Mesenchymal stem cell (in vitro differentiated cells and primary cell): ENCODE measurements at regions not wholly inside any gene's neighbourhood (a gene's known extent, or its start where the extent isn't known, plus 50 kb on each side); places are given as distances from the start of the nearest gene placed in this dataset.

ENCODE experiments used
- DNase-seq: peaks from one replicate; pipeline ENCODE4 v3.0.0-alpha.2; 2013
- H2AFZ ChIP-seq: one replicate; pipeline ENCODE4 v1.6.1; 2013; ENCODE audit warnings: low read depth, mild to moderate bottlenecking, control low read depth, inconsistent platforms, low read length, moderate library complexity
- H2AK5ac ChIP-seq: 2 replicates; pipeline ENCODE4 v1.6.1; 2013; ENCODE audit warnings: low read length, moderate library complexity, mild to moderate bottlenecking, inconsistent platforms; ENCODE audit not compliant: severe bottlenecking
- H2BK120ac ChIP-seq: one replicate; pipeline ENCODE4 v1.6.1; 2013; ENCODE audit warnings: low read depth, mild to moderate bottlenecking, inconsistent platforms, low read length, moderate library complexity
- H2BK12ac ChIP-seq, 2 experiments: one replicate each; pipeline ENCODE4 v1.6.1; 2013; ENCODE audit warnings: inconsistent platforms in 2 of 2, low read length in 2 of 2, mild to moderate bottlenecking in 2 of 2, moderate library complexity in 2 of 2, control low read depth in 1 of 2
- H2BK15ac ChIP-seq: one replicate; pipeline ENCODE4 v1.6.1; 2013; ENCODE audit warnings: mild to moderate bottlenecking, low read depth, inconsistent platforms; ENCODE audit not compliant: poor library complexity, severe bottlenecking
- H2BK5ac ChIP-seq: 2 replicates; pipeline ENCODE4 v1.6.1; 2013; ENCODE audit warnings: low read depth, mild to moderate bottlenecking, low read length, control low read depth, inconsistent platforms; ENCODE audit not compliant: poor library complexity, severe bottlenecking
- H3K14ac ChIP-seq, 2 experiments: one replicate each; pipeline ENCODE4 v1.6.1; 2013; ENCODE audit warnings: inconsistent platforms in 2 of 2, low read length in 2 of 2, control low read depth in 1 of 2, mild to moderate bottlenecking in 1 of 2, moderate library complexity in 1 of 2
- H3K18ac ChIP-seq, 2 experiments: one replicate each; pipeline ENCODE4 v1.6.1; 2013; ENCODE audit warnings: inconsistent platforms in 2 of 2, low read length in 2 of 2, control low read depth in 1 of 2, low read depth in 1 of 2, mild to moderate bottlenecking in 1 of 2
- H3K23ac ChIP-seq, 2 experiments: one replicate each; pipeline ENCODE4 v1.6.1; 2013; ENCODE audit warnings: inconsistent platforms in 2 of 2, low read length in 2 of 2, mild to moderate bottlenecking in 2 of 2, moderate library complexity in 2 of 2, control low read depth in 1 of 2
- H3K27ac ChIP-seq: 2 replicates; pipeline ENCODE4 v1.5.1; 2013; ENCODE audit warnings: mild to moderate bottlenecking, moderate library complexity, low read length, control low read depth, inconsistent platforms; ENCODE audit not compliant: poor library complexity, severe bottlenecking
- H3K27me3 ChIP-seq, 2 experiments: 2 replicates each; pipeline versions ENCODE4 v1.6.1 to v1.7.0; 2013; ENCODE audit warnings: low read length in 2 of 2, mild to moderate bottlenecking in 2 of 2, moderate library complexity in 2 of 2, control low read depth in 1 of 2, inconsistent platforms in 1 of 2; ENCODE audit not compliant: control insufficient read depth in 1 of 2, insufficient read depth in 1 of 2
- H3K36me3 ChIP-seq, 2 experiments: 2 replicates each; pipeline versions ENCODE4 v1.6.1 to v1.7.0; 2013; ENCODE audit warnings: low read length in 2 of 2, control low read depth in 1 of 2, inconsistent platforms in 1 of 2, low read depth in 1 of 2, mild to moderate bottlenecking in 1 of 2; ENCODE audit not compliant: insufficient read depth in 2 of 2, control insufficient read depth in 1 of 2
- H3K4ac ChIP-seq, 2 experiments: one replicate each; pipeline ENCODE4 v1.6.1; 2013; ENCODE audit warnings: inconsistent platforms in 2 of 2, low read length in 2 of 2, mild to moderate bottlenecking in 2 of 2, moderate library complexity in 2 of 2, control low read depth in 1 of 2, low read depth in 1 of 2
- H3K4me1 ChIP-seq: 2 replicates; pipeline ENCODE4 v1.6.1; 2013; ENCODE audit warnings: low read depth, low read length, control low read depth; ENCODE audit not compliant: control insufficient read depth, insufficient read depth
- H3K4me2 ChIP-seq: 2 replicates; pipeline ENCODE4 v1.6.1; 2013; ENCODE audit warnings: low read length, mild to moderate bottlenecking, inconsistent platforms; ENCODE audit not compliant: poor library complexity, severe bottlenecking
- H3K4me3 ChIP-seq, 2 experiments: 2 replicates each; pipeline versions ENCODE4 v1.5.1 to v1.7.0; 2013; ENCODE audit warnings: low read length in 2 of 2, mild to moderate bottlenecking in 2 of 2, control low read depth in 1 of 2, low read depth in 1 of 2; ENCODE audit not compliant: insufficient read depth in 1 of 2
- H3K79me1 ChIP-seq: replicated peaks from 2 replicates; pipeline ENCODE4 v1.6.1; 2013; ENCODE audit warnings: mild to moderate bottlenecking, control low read depth, low read length, inconsistent platforms; ENCODE audit not compliant: poor library complexity, severe bottlenecking
- H3K9ac ChIP-seq: 2 replicates; pipeline ENCODE4 v1.7.0; 2013; ENCODE audit warnings: mild to moderate bottlenecking, low read length, moderate library complexity
- H3K9me3 ChIP-seq: 2 replicates; pipeline ENCODE4 v1.7.0; 2013; ENCODE audit warnings: mild to moderate bottlenecking, low read length; ENCODE audit not compliant: control insufficient read depth
- H4K8ac ChIP-seq: one replicate; pipeline ENCODE4 v1.6.1; 2013; ENCODE audit warnings: inconsistent platforms, mild to moderate bottlenecking, low read length, moderate library complexity
- H4K91ac ChIP-seq: one replicate; pipeline ENCODE4 v1.6.1; 2013; ENCODE audit warnings: mild to moderate bottlenecking, low read length, inconsistent platforms
- WGBS: methylation state at CpG from one replicate; pipeline ENCODE4 v1.1.7; 2013; ENCODE audit warnings: mixed read lengths; 5-methylcytosine and 5-hydroxymethylcytosine counted together

DNA sequence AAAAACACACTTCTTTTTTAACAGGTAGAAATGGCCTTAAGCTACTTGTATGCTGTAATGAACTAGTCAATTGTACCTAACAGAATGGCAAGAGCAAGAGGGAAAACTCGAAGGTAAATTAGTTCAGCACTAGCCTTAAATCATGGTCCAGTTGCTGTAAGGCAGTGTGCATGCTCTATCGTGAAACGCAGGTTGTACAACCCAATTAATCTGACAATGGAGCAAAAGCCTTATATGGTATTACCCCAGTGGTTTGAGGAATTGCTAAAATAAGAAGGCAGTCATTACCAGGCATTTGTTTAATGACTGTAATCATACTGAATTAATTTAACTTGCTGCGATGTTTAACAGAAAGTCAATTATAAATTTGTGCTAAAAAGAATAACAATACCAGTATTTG is 69.3 kb upstream of the SOX4 start:
- Histone ChIP-seq H2BK5ac (no peak overlapping the region), H3K4ac (no peak overlapping the region), H3K27me3 (no peaks in the 10 kb centered on the region), H3K9me3 (no peaks in the 10 kb centered on the region), H2BK15ac (no peak overlapping the region), H3K4me3 (no peak overlapping the region), H3K4me1 (no peaks in the 10 kb centered on the region), H4K8ac (no peak overlapping the region), H2BK120ac (no peak overlapping the region), H2AFZ (no peak overlapping the region), H3K23ac (no peak overlapping the region), H4K91ac (no peak overlapping the region), H3K27ac (no peak overlapping the region), H2BK12ac (no peak overlapping the region), H3K18ac (no peak overlapping the region), H3K14ac (no peak overlapping the region), H3K4me2 (no peak overlapping the region), H2AK5ac (no peak overlapping the region), H3K36me3 (no peaks in the 10 kb centered on the region), H3K9ac (no peak overlapping the region), H3K79me1 (no peaks in the 10 kb centered on the region)
- WGBS = 85% methylated on average over 4 of the region's 4 CpGs
- no peak for DNase-seq

DNA sequence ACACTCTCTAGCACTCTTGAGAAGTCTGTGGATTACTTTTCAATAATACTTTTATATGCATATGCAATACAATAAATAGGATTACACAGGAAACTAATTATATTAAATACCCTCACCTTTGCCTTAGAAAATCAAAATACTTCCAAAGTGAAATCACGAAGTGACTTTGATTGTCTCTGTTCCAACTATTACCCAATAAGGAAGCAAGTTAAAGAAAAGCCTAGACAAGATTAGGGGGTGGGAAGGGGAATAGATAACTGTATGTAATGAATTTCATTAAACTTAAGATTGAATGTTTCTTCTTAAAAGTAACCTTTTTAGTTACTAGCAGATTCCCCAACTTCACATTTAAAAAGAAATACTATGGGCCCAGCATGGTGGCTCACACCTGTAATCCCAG is 66.6 kb upstream of the SOX4 start:
- H4K8ac ChIP-seq = no peak overlapping the region
- H2BK5ac ChIP-seq = no peak overlapping the region
- H2BK15ac ChIP-seq = no peak overlapping the region
- no peaks in the 10 kb centered on the region for H3K79me1 ChIP-seq
- no peak overlapping the region for H3K18ac ChIP-seq
- H3K14ac ChIP-seq = no peak overlapping the region
- no peak overlapping the region for H2AK5ac ChIP-seq
- no peak overlapping the region for H3K4me3 ChIP-seq
- H3K36me3 ChIP-seq = no peaks in the 10 kb centered on the region
- no peak overlapping the region for H2AFZ ChIP-seq
- no peak overlapping the region for H4K91ac ChIP-seq
- H3K27ac ChIP-seq = no peak overlapping the region
- H2BK120ac ChIP-seq = no peak overlapping the region
- WGBS = no CpG with 5 or more reads among the region's 1 CpG
- H2BK12ac ChIP-seq = no peak overlapping the region
- H3K9me3 ChIP-seq = no peaks in the 10 kb centered on the region
- no peak overlapping the region for H3K4me2 ChIP-seq
- no peak overlapping the region for H3K23ac ChIP-seq
- no peak for DNase-seq
- no peak overlapping the region for H3K4ac ChIP-seq
- H3K9ac ChIP-seq = no peak overlapping the region
- H3K4me1 ChIP-seq = no peaks in the 10 kb centered on the region
- no peaks in the 10 kb centered on the region for H3K27me3 ChIP-seq

DNA sequence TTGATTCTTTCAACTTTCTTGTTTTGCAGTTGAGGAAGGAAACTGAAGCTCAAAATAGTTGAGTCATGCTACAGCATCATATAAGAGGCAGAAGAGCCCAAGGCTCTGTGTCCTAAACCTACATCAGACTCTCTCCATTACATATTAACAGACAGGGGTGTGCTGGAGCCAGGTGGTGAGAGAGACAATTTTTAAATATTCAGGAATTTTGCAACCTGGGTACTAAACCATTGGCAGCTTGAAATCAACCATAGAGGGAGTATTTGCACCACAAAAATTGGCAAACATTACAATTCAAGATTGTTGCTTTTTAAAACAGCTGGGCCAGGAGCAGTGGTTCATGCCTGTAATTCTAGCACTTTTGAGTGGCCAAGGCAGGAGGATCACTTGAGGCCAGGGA is 65.8 kb upstream of the SOX4 start:
- Histone ChIP-seq H3K9me3 (no peaks in the 10 kb centered on the region), H2AK5ac (no peak overlapping the region), H3K27ac (no peak overlapping the region), H2BK120ac (no peak overlapping the region), H3K4me1 (no peaks in the 10 kb centered on the region), H3K79me1 (no peaks in the 10 kb centered on the region), H3K4me3 (no peak overlapping the region), H4K8ac (no peak overlapping the region), H3K36me3 (no peaks in the 10 kb centered on the region), H4K91ac (no peak overlapping the region), H3K9ac (no peak overlapping the region), H2BK15ac (no peak overlapping the region), H2AFZ (no peak overlapping the region), H2BK12ac (no peak overlapping the region), H3K4ac (no peak overlapping the region), H3K27me3 (no peaks in the 10 kb centered on the region), H3K23ac (no peak overlapping the region), H2BK5ac (no peak overlapping the region), H3K18ac (no peak overlapping the region), H3K14ac (no peak overlapping the region), H3K4me2 (no peak overlapping the region)
- DNase-seq = no peak

DNA sequence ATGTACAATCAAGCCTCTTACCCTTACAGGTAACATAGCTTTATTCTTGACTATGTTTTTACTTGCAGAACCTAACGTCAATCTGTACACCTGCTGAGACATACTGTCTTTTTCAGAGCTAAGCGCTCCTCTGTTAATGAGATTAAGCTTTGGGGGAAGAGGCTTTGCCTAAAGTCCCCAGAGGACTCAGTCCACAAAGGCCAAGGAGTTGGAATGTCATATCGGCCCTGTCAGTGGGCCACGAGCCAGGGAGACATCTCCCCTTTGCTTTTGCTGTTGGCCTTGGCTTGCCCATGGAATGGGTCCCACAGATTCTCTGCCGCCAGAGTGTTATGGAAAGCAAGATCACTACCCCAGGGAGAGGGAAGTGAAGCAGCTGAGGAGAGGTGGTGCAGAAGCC is 64.1 kb upstream of the SOX4 start:
- H2BK120ac ChIP-seq = no peak overlapping the region
- H4K8ac ChIP-seq = no peak overlapping the region
- no peak for DNase-seq
- no peak overlapping the region for H3K9ac ChIP-seq
- no peaks in the 10 kb centered on the region for H3K27me3 ChIP-seq
- no peak overlapping the region for H3K18ac ChIP-seq
- no peak overlapping the region for H3K4me3 ChIP-seq
- no peak overlapping the region for H4K91ac ChIP-seq
- 93% methylated on average over 5 of the region's 5 CpGs for WGBS
- H3K9me3 ChIP-seq = no peaks in the 10 kb centered on the region
- no peak overlapping the region for H3K23ac ChIP-seq
- H2AK5ac ChIP-seq = no peak overlapping the region
- no peak overlapping the region for H3K14ac ChIP-seq
- H2BK15ac ChIP-seq = no peak overlapping the region
- no peak overlapping the region for H2AFZ ChIP-seq
- H2BK5ac ChIP-seq = no peak overlapping the region
- H3K27ac ChIP-seq = no peak overlapping the region
- no peak overlapping the region for H3K4me2 ChIP-seq
- no peak overlapping the region for H2BK12ac ChIP-seq
- no peaks in the 10 kb centered on the region for H3K4me1 ChIP-seq
- H3K4ac ChIP-seq = no peak overlapping the region
- no peaks in the 10 kb centered on the region for H3K79me1 ChIP-seq
- H3K36me3 ChIP-seq = no peaks in the 10 kb centered on the region
